Psoas muscle (tissue), 7 donors: ENCODE measurements at regions not wholly inside any gene's neighbourhood (a gene's known extent, or its start where the extent isn't known, plus 50 kb on each side); places are given as distances from the start of the nearest gene placed in this dataset.

Experiments used
- ATAC-seq, 4 donors: fragments of 200-7000 bp; cut with Tn5 transposase; one replicate each; pipeline ENCODE4 v1.9.1; 2020; ENCODE audit warnings: moderate library complexity in 3 of 4, mild to moderate bottlenecking in 2 of 4
- DNase-seq, 2 donors: peaks; one replicate each; pipeline ENCODE4 v3.0.0-alpha.2; 2020
- H3K27ac ChIP-seq: fragments of 200-600 bp; one replicate; pipeline ENCODE4 v1.8.0; 2022
- H3K27me3 ChIP-seq, 3 donors: fragments of 200-600 bp in 1 of 3; one replicate each; pipeline versions ENCODE4 v1.6.1 to v1.8.0; 2013 to 2022; ENCODE audit warnings: low read length in 2 of 3, mild to moderate bottlenecking in 2 of 3, moderate library complexity in 1 of 3; ENCODE audit not compliant: insufficient read depth in 3 of 3
- H3K36me3 ChIP-seq, 2 donors: fragments of 200-600 bp in 1 of 2; one replicate each; pipeline versions ENCODE4 v1.6.1 to v1.8.0; 2013 to 2022; ENCODE audit warnings: low read depth in 1 of 2, mild to moderate bottlenecking in 1 of 2, moderate library complexity in 1 of 2; ENCODE audit not compliant: insufficient read depth in 1 of 2
- H3K4me1 ChIP-seq: fragments of 200-600 bp; one replicate; pipeline ENCODE4 v1.8.0; 2022
- H3K4me3 ChIP-seq: fragments of 200-600 bp; one replicate; pipeline ENCODE4 v1.8.0; 2022; ENCODE audit warnings: mild to moderate bottlenecking
- H3K9me3 ChIP-seq: fragments of 200-600 bp; one replicate; pipeline ENCODE4 v1.8.0; 2022
- WGBS, 3 donors: extraction: QIAGEN DNeasy Blood & Tissue Kit; methylation state at CpG; one replicate each; pipeline versions ENCODE4 v1.1.6 to v1.1.7; 2013; 5-methylcytosine and 5-hydroxymethylcytosine counted together
- intact Hi-C, 2 donors: fragments of 100-400 bp; cut with DNase I; formaldehyde crosslinking; loops; one replicate each; pipeline versions ENCODE4 v1.11.0 to v1.14.2; 2022
- TF ChIP-seq, protein P1 (sequence below): fragments of 200-600 bp; IDR thresholded peaks from one replicate; pipeline ENCODE4 v1.8.0; 2022; ENCODE audit warnings: antibody characterized with exemption
- donor health status: healthy with polysubstance abuse.
- donor health status: DM: no; HTN: no; CAD: no; lungs with moderate emphysema.
- donor health status: Bipolar disorder and iron deficiency.
- donor health status: healthy.
- donor health status: DM: yes; HTN: yes; CAD: no.
- donor health status: DM: no; HTN: no; CAD: no.
- donor health status: DM: yes; HTN: yes; CAD: no.

GRCh38 chr2:184215745-184216144 is 382.6 kb upstream of the ZNF804A start:
- ATAC-seq (no peak), DNase-seq (no peak)
- intact Hi-C loops: no loop called here
- no peaks in the 10 kb centered on the region for H3K4me1 ChIP-seq
- no peak overlapping the region for H3K27ac ChIP-seq
- WGBS, 3 donors: 87 to 96% (median 94%) methylated on average over 1 of the region's 1 CpG
- H3K9me3 ChIP-seq: no peaks in the 10 kb centered on the region
- no peak overlapping the region for H3K4me3 ChIP-seq
- H3K27me3 ChIP-seq: no peaks in the 10 kb centered on the region
- H3K36me3 ChIP-seq: no peaks in the 10 kb centered on the region
- TF ChIP-seq, protein P1, sequence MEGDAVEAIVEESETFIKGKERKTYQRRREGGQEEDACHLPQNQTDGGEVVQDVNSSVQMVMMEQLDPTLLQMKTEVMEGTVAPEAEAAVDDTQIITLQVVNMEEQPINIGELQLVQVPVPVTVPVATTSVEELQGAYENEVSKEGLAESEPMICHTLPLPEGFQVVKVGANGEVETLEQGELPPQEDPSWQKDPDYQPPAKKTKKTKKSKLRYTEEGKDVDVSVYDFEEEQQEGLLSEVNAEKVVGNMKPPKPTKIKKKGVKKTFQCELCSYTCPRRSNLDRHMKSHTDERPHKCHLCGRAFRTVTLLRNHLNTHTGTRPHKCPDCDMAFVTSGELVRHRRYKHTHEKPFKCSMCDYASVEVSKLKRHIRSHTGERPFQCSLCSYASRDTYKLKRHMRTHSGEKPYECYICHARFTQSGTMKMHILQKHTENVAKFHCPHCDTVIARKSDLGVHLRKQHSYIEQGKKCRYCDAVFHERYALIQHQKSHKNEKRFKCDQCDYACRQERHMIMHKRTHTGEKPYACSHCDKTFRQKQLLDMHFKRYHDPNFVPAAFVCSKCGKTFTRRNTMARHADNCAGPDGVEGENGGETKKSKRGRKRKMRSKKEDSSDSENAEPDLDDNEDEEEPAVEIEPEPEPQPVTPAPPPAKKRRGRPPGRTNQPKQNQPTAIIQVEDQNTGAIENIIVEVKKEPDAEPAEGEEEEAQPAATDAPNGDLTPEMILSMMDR: no peak

DNA sequence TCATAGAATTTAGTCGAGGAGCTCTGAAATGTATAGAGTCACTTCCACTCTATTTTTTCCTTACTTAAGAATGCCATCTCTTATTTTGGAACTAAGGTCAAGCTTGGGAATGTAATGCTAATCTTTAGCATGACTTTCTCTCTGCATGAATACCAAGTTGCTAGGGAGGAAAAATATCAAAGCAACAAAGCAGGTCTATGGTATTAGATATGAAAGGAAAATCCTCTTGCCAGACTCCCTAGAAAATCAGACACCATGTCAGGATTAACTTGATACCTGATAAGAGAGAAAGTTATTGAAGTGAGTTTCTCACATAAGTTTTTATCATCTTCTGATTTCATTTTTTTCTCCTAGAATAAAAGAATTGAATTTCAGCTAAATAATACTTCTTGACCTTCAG is 341.7 kb upstream of the ZNF804A start:
- Histone ChIP-seq H3K4me1 (no peaks in the 10 kb centered on the region), H3K27ac (no peak overlapping the region), H3K27me3 (no peaks in the 10 kb centered on the region), H3K9me3 (no peaks in the 10 kb centered on the region), H3K36me3 (no peaks in the 10 kb centered on the region), H3K4me3 (no peak overlapping the region)
- ATAC-seq (no peak), DNase-seq (no peak)
- TF ChIP-seq, protein P1: no peak
- intact Hi-C loops: no loop called here
- 30 to 43% (median 33%) methylated on average over 1 of the region's 1 CpG for WGBS, 3 donors

DNA sequence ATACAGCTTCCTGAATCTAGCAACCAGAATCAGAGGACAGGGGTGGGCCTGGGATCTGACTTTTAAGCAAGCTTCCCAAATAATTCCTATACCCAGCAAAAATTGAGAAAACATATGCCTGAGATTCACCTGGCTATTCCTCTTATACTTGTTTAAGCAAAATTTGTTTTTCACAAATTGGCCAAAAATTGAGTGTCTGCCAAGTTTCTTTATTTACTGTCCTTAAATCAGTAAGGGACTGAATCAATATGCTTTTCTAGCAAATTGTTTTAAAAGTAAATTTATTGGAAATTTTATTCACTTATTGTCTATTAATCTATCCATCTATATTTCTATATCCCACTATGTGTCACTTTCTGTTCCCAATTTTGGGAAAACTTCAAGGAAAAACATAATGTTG is 337.0 kb upstream of the ZNF804A start:
- TF ChIP-seq, protein P1: no peak
- intact Hi-C loops: no loop called here

GRCh38 chr2:184261818-184262217 is 336.5 kb upstream of the ZNF804A start:
- DNase-seq (no peak), ATAC-seq (no peak)
- Histone ChIP-seq H3K27me3 (no peaks in the 10 kb centered on the region), H3K36me3 (no peaks in the 10 kb centered on the region), H3K4me1 (no peaks in the 10 kb centered on the region), H3K27ac (no peak overlapping the region), H3K9me3 (no peaks in the 10 kb centered on the region), H3K4me3 (no peak overlapping the region)
- intact Hi-C loops: no loop called here
- TF ChIP-seq, protein P1: no peak
- WGBS, 3 donors: 33 to 54% (median 46%) methylated on average over 3 of the region's 3 CpGs

More for the DNA sequence above, 337.0 kb upstream of the ZNF804A start:
- Histone ChIP-seq H3K4me1 (no peaks in the 10 kb centered on the region), H3K9me3 (no peaks in the 10 kb centered on the region), H3K4me3 (no peak overlapping the region), H3K36me3 (no peaks in the 10 kb centered on the region), H3K27me3 (no peaks in the 10 kb centered on the region), H3K27ac (no peak overlapping the region)
- ATAC-seq (no peak), DNase-seq (no peak)

DNA sequence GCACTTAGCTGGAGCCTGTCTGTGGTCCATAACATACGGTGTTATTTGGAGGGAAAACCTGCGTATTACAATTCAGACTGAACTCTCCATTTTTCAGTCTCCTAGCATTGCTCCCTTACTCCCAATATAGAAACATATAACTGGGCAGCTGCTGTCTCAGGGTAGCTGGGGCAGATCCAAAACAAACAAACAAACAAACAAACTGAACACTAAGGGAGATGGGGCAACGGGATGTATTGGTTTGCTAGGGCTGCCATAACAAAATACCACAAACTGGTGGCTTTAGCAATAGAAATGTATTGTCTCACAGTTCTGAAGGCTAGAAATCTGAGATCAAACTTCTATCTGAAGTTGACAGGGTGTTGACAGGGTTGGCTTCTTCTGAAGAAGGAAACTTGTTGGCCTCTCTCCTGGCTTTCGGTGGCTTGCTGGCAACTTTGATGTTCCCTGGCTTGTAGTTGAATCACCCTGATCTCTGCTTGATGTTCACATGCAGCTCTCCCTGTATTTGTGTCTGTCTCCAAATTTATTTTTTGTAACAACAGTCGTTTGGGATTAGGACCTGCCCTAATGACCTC is 329.3 kb upstream of the ZNF804A start:
- TF ChIP-seq, protein P1: no peak
- Histone ChIP-seq H3K27me3 (no peaks in the 10 kb centered on the region), H3K27ac (no peak overlapping the region), H3K4me3 (no peak overlapping the region), H3K36me3 (no peaks in the 10 kb centered on the region), H3K9me3 (no peaks in the 10 kb centered on the region), H3K4me1 (peaks cover 7% of the 10 kb centered on the region)
- intact Hi-C loops: no loop called here
- no peak for DNase-seq
- peak in 1 of 4 donors; percentile 84 for ATAC-seq
- WGBS, 3 donors: 36 to 63% (median 50%) methylated on average over 5 of the region's 5 CpGs
